HG02588 (cell line): ENCODE measurements at regions not wholly inside any gene's neighbourhood (a gene's known extent, or its start where the extent isn't known, plus 50 kb on each side); places are given as distances from the start of the nearest gene placed in this dataset.

Source experiments
- ATAC-seq: cut with Tn5 transposase; IDR thresholded peaks from one replicate; pipeline ENCODE4 v1.9.1; 2021; ENCODE audit warnings: mild to moderate bottlenecking, moderate library complexity; ENCODE audit not compliant: unreplicated experiment

- no peak for ATAC-seq
Observed at GRCh38 chr3:167188592-167188991, 191.5 kb downstream of the ZBBX start.

GRCh38 chr3:167187221-167187620 is 192.9 kb downstream of the ZBBX start:
- no peak for ATAC-seq

GRCh38 chr3:167184511-167184910 is 195.6 kb downstream of the ZBBX start:
- no peak for ATAC-seq

- ATAC-seq, result no peak
Observed at GRCh38 chr3:167172377-167172776, 207.7 kb downstream of the ZBBX start.

- no peak for ATAC-seq
Observed at GRCh38 chr3:167167491-167167890, 212.6 kb downstream of the ZBBX start.

- no peak for ATAC-seq
Observed at GRCh38 chr3:167166594-167167253, 213.4 kb downstream of the ZBBX start.

- no peak for ATAC-seq
Observed at GRCh38 chr3:167166012-167166411, 214.1 kb downstream of the ZBBX start.

GRCh38 chr3:167163580-167163979 is 216.5 kb downstream of the ZBBX start:
- ATAC-seq, result no peak

GRCh38 chr3:167162083-167162482 is 218.0 kb downstream of the ZBBX start:
- no peak for ATAC-seq

- no peak for ATAC-seq
Observed at GRCh38 chr3:167160781-167161180, 219.3 kb downstream of the ZBBX start.

GRCh38 chr3:167151636-167152035 is 228.5 kb downstream of the ZBBX start:
- no peak for ATAC-seq

GRCh38 chr3:167148136-167148535 is 232.0 kb downstream of the ZBBX start:
- no peak for ATAC-seq

- ATAC-seq, result no peak
Observed at GRCh38 chr3:167146911-167147310, 233.2 kb downstream of the ZBBX start.

GRCh38 chr3:167125612-167126407 is 254.3 kb downstream of the ZBBX start:
- ATAC-seq, result no peak

GRCh38 chr3:167120828-167121227 is 259.3 kb downstream of the ZBBX start:
- ATAC-seq, result no peak

GRCh38 chr3:167116120-167116922 is 263.8 kb downstream of the ZBBX start:
- ATAC-seq, result no peak

GRCh38 chr3:167115331-167115934 is 264.7 kb downstream of the ZBBX start:
- ATAC-seq, result no peak

- no peak for ATAC-seq
Observed at GRCh38 chr3:167114619-167115018, 265.5 kb downstream of the ZBBX start.

- no peak for ATAC-seq
Observed at GRCh38 chr3:167113035-167113830, 266.9 kb downstream of the ZBBX start.

GRCh38 chr3:167110901-167111300 is 269.2 kb downstream of the ZBBX start:
- no peak for ATAC-seq
